D721Med (cell line): ENCODE measurements at regions not wholly inside any gene's neighbourhood (a gene's known extent, or its start where the extent isn't known, plus 50 kb on each side); places are given as distances from the start of the nearest gene placed in this dataset.

Experiments used
- DNase-seq: peaks from one replicate; pipeline ENCODE4 v3.0.0; 2011; ENCODE audit warnings: low spot score; ENCODE audit not compliant: insufficient read length
- FAIRE-seq: peaks from 2 replicates; lab custom pipeline; 2011; peaks lifted over from hg19 to GRCh38; lab: Jason Lieb, UNC
- CTCF ChIP-seq: IDR thresholded peaks from 2 replicates; pipeline ENCODE4 v1.5.1; 2012; ENCODE audit warnings: mild to moderate bottlenecking, control low read depth; ENCODE audit not compliant: insufficient read depth; ENCODE audit errors: missing control alignments

GRCh38 chr3:5630406-5630805 is 442.9 kb downstream of the EDEM1 start:
- peak; percentile 11 for FAIRE-seq
- TF ChIP-seq CTCF: no peak
- no peak for DNase-seq

- DNase-seq (no peak), FAIRE-seq (no peak)
- TF ChIP-seq CTCF: no peak
Observed at GRCh38 chr3:5633960-5634359, 446.5 kb downstream of the EDEM1 start.

- no peak for FAIRE-seq
- no peak for TF ChIP-seq CTCF
- no peak for DNase-seq
Observed at GRCh38 chr3:5634411-5634810, 446.9 kb downstream of the EDEM1 start.

GRCh38 chr3:5635746-5636145 is 448.2 kb downstream of the EDEM1 start:
- peak; percentile 6 for FAIRE-seq
- no peak for DNase-seq
- TF ChIP-seq CTCF: no peak

GRCh38 chr3:5638550-5638949 is 451.0 kb downstream of the EDEM1 start:
- FAIRE-seq (no peak), DNase-seq (no peak)
- TF ChIP-seq CTCF: no peak

GRCh38 chr3:5644773-5645670 is 457.5 kb downstream of the EDEM1 start:
- TF ChIP-seq CTCF: no peak
- no peak for DNase-seq
- FAIRE-seq: no peak

- no peak for TF ChIP-seq CTCF
- DNase-seq (no peak), FAIRE-seq (no peak)
Observed at GRCh38 chr3:5645692-5646410, 458.3 kb downstream of the EDEM1 start.
